IMR-90 (cell line): ENCODE measurements at regions not wholly inside any gene's neighbourhood (a gene's known extent, or its start where the extent isn't known, plus 50 kb on each side); places are given as distances from the start of the nearest gene placed in this dataset.

Source experiments
- ATAC-seq: fragments of 200-7000 bp; cut with Tn5 transposase; 2 replicates; pipeline ENCODE4 v1.9.1; 2020; ENCODE audit warnings: low read depth, mild to moderate bottlenecking, moderate library complexity
- BruUV-seq: library from RNA; stranded (reverse); fragments of 400-500 nt; replicated peaks from 2 replicates; lab custom pipeline; 2021; lab: Mats Ljungman, UMichigan
- CTCF ChIA-PET: fragments of 300-600 bp; formaldehyde crosslinking; extraction: SDS; loops from one replicate; lab custom pipeline; 2021; ENCODE audit warnings: antibody characterized with exemption; lab: Yijun Ruan, JAX
- POLR2A ChIA-PET: fragments of 300-600 bp; sonication (Branson Sonifier 250); formaldehyde crosslinking; loops from one replicate; lab custom pipeline; 2022; ENCODE audit warnings: antibody characterized with exemption; ENCODE audit not compliant: unreplicated experiment; lab: Charles Lee
- DNase-seq: peaks from one replicate; pipeline ENCODE4 v3.0.0; 2013
- H2AFZ ChIP-seq: replicated peaks from 2 replicates; pipeline ENCODE3; 2013; ENCODE audit warnings: low read length, mild to moderate bottlenecking; ENCODE audit not compliant: poor library complexity
- H2AK5ac ChIP-seq: 2 replicates; pipeline ENCODE4 v1.6.1; 2013; ENCODE audit warnings: low read depth, low read length, inconsistent platforms
- H2AK9ac ChIP-seq: replicated peaks from 2 replicates; pipeline ENCODE3; 2013; ENCODE audit warnings: mild to moderate bottlenecking, low read depth, low read length, moderate library complexity; ENCODE audit not compliant: poor library complexity
- H2BK120ac ChIP-seq: 2 replicates; pipeline ENCODE4 v1.6.1; 2013; ENCODE audit warnings: low read depth, low read length, inconsistent platforms
- H2BK15ac ChIP-seq: 3 replicates; pipeline ENCODE4 v1.6.1; 2013; ENCODE audit warnings: low read depth, low read length, inconsistent platforms
- H2BK20ac ChIP-seq: 2 replicates; pipeline ENCODE4 v1.6.1; 2013; ENCODE audit warnings: low read depth, mild to moderate bottlenecking, inconsistent platforms, low read length, moderate library complexity
- H2BK5ac ChIP-seq: 2 replicates; pipeline ENCODE4 v1.6.1; 2013; ENCODE audit warnings: mild to moderate bottlenecking, low read depth, low read length, inconsistent platforms; ENCODE audit not compliant: poor library complexity, severe bottlenecking
- H3K14ac ChIP-seq: replicated peaks from 2 replicates; pipeline ENCODE4 v1.6.1; 2013; ENCODE audit warnings: low read depth, low read length, inconsistent platforms
- H3K18ac ChIP-seq: 2 replicates; pipeline ENCODE4 v1.6.1; 2013; ENCODE audit warnings: low read depth, low read length, control low read depth
- H3K23ac ChIP-seq: 2 replicates; pipeline ENCODE4 v1.6.1; 2013; ENCODE audit warnings: low read depth, low read length, inconsistent platforms
- H3K27ac ChIP-seq: 2 replicates; pipeline ENCODE4 v1.5.1; 2013; ENCODE audit warnings: mild to moderate bottlenecking, control low read depth, low read length; ENCODE audit not compliant: insufficient read depth
- H3K27me3 ChIP-seq: 2 replicates; pipeline ENCODE4 v1.6.1; 2013; ENCODE audit warnings: low read length; ENCODE audit not compliant: control insufficient read depth, insufficient read depth
- H3K36me3 ChIP-seq: 2 replicates; pipeline ENCODE4 v1.6.1; 2013; ENCODE audit warnings: low read length, mixed read lengths; ENCODE audit not compliant: control insufficient read depth, insufficient read depth
- H3K4ac ChIP-seq: 2 replicates; pipeline ENCODE4 v1.6.1; 2013; ENCODE audit warnings: low read depth, low read length, inconsistent platforms
- H3K4me1 ChIP-seq: 2 replicates; pipeline ENCODE4 v1.6.1; 2013; ENCODE audit warnings: low read length, mixed read lengths; ENCODE audit not compliant: control insufficient read depth, insufficient read depth
- H3K4me2 ChIP-seq: 2 replicates; pipeline ENCODE4 v1.6.1; 2013; ENCODE audit warnings: low read depth, mild to moderate bottlenecking, control low read depth, low read length, moderate library complexity
- H3K4me3 ChIP-seq: 2 replicates; pipeline ENCODE4 v1.5.1; 2013; ENCODE audit warnings: low read depth, mild to moderate bottlenecking, control low read depth, low read length, moderate library complexity; ENCODE audit not compliant: insufficient read depth
- H3K56ac ChIP-seq: 2 replicates; pipeline ENCODE4 v1.6.1; 2013; ENCODE audit warnings: low read length, inconsistent platforms; ENCODE audit not compliant: insufficient read depth; ENCODE audit errors: extremely low read depth
- H3K79me1 ChIP-seq, 2 experiments: 2 replicates each; pipeline ENCODE4 v1.6.1; 2013; ENCODE audit warnings: low read length in 2 of 2, inconsistent platforms in 1 of 2, low read depth in 1 of 2
- H3K9ac ChIP-seq: 2 replicates; pipeline ENCODE4 v1.6.1; 2013; ENCODE audit warnings: low read depth, low read length, control low read depth
- H3K9me1 ChIP-seq: 2 replicates; pipeline ENCODE4 v1.6.1; 2013; ENCODE audit warnings: low read length, inconsistent platforms; ENCODE audit not compliant: insufficient read depth
- H3K9me3 ChIP-seq: 2 replicates; pipeline ENCODE4 v1.6.1; 2013; ENCODE audit warnings: low read length; ENCODE audit not compliant: control insufficient read depth, insufficient read depth
- H4K20me1 ChIP-seq: 2 replicates; pipeline ENCODE4 v1.6.1; 2013; ENCODE audit warnings: low read length, inconsistent platforms; ENCODE audit not compliant: insufficient read depth
- H4K5ac ChIP-seq: 2 replicates; pipeline ENCODE4 v1.6.1; 2013; ENCODE audit warnings: mild to moderate bottlenecking, low read depth, low read length, control low read depth
- H4K8ac ChIP-seq, 2 experiments: 2 replicates each; pipeline ENCODE4 v1.6.1; 2013; ENCODE audit warnings: low read depth in 2 of 2, low read length in 2 of 2, control low read depth in 1 of 2, inconsistent platforms in 1 of 2
- H4K91ac ChIP-seq: 2 replicates; pipeline ENCODE4 v1.6.1; 2013; ENCODE audit warnings: low read depth, low read length, inconsistent platforms; ENCODE audit not compliant: insufficient read depth
- BHLHE40 ChIP-seq: fragments of 150-350 bp; IDR thresholded peaks from 2 replicates; pipeline ENCODE4 v1.6.1; 2016; ENCODE audit warnings: mild to moderate bottlenecking, low read depth, low read length
- CHD1 ChIP-seq: IDR thresholded peaks from 2 replicates; pipeline ENCODE4 v1.6.1; 2012; ENCODE audit warnings: low read depth, low read length, improper control_type of control experiment
- FOS ChIP-seq: fragments of 150-350 bp; IDR thresholded peaks from 2 replicates; pipeline ENCODE4 v1.6.1; 2016; ENCODE audit warnings: low read depth, low read length
- MAFK ChIP-seq: IDR thresholded peaks from 2 replicates; pipeline ENCODE4 v1.6.1; 2012; ENCODE audit warnings: low read depth, low read length, improper control_type of control experiment
- MAZ ChIP-seq: IDR thresholded peaks from 2 replicates; pipeline ENCODE4 v1.6.1; 2012; ENCODE audit warnings: low read depth, mild to moderate bottlenecking, low read length, improper control_type of control experiment, moderate library complexity, borderline replicate concordance
- MXI1 ChIP-seq: IDR thresholded peaks from 2 replicates; pipeline ENCODE4 v1.6.1; 2012; ENCODE audit warnings: low read depth, mild to moderate bottlenecking, low read length, moderate library complexity, borderline replicate concordance
- POLR2A ChIP-seq: IDR thresholded peaks from 2 replicates; pipeline ENCODE4 v1.6.1; 2012; ENCODE audit warnings: mild to moderate bottlenecking, low read depth, low read length
- RAD21 ChIP-seq: IDR thresholded peaks from 2 replicates; pipeline ENCODE4 v1.6.1; 2012; ENCODE audit warnings: low read length, improper control_type of control experiment
- RCOR1 ChIP-seq: IDR thresholded peaks from 2 replicates; pipeline ENCODE4 v1.6.1; 2012; ENCODE audit warnings: mild to moderate bottlenecking, low read length, improper control_type of control experiment; ENCODE audit not compliant: insufficient replicate concordance
- RFX5 ChIP-seq: IDR thresholded peaks from 2 replicates; pipeline ENCODE4 v1.8.0; 2012; ENCODE audit warnings: low read depth, mild to moderate bottlenecking, low read length, moderate library complexity
- SMC3 ChIP-seq: fragments of 150-350 bp; IDR thresholded peaks from 2 replicates; pipeline ENCODE4 v1.6.1; 2016; ENCODE audit warnings: low read depth, mild to moderate bottlenecking, antibody characterized with exemption, low read length, moderate library complexity
- WGBS, 2 experiments: methylation state at CpG; one replicate each; pipeline versions ENCODE4 v1.1.5 to v1.1.7; 2013; ENCODE audit warnings: missing lambda C conversion rate in 2 of 2; ENCODE audit not compliant: insufficient read length in 1 of 2; ENCODE audit errors: extremely low coverage in 2 of 2; 5-methylcytosine and 5-hydroxymethylcytosine counted together
- dilution Hi-C: fragments of 300-500 bp; cut with HindIII; formaldehyde crosslinking; loops from one replicate; pipeline ENCODE4 v1.14.3; 2018; ENCODE audit warnings: low sequenced_read_pairs; ENCODE audit not compliant: unreplicated experiment
- in situ Hi-C: fragments of 300-500 bp; cut with MboI; formaldehyde crosslinking; loops from 3 replicates; pipeline ENCODE4 v1.14.3; 2019; ENCODE audit warnings: low sequenced_read_pairs, inconsistent platforms, mixed read lengths
- intact Hi-C: fragments of 100-400 bp; cut with micrococcal nuclease; formaldehyde crosslinking; loops from 2 replicates; pipeline ENCODE4 v1.10.0; 2022
- TF ChIP-seq, protein P1 (sequence below): fragments of 150-350 bp; IDR thresholded peaks from 2 replicates; pipeline ENCODE4 v1.6.1; 2017; ENCODE audit warnings: mild to moderate bottlenecking, antibody characterized with exemption, low read length, low read depth
- TF ChIP-seq, protein P2 (sequence below): fragments of 150-350 bp; IDR thresholded peaks from 2 replicates; pipeline ENCODE4 v1.6.1; 2016; ENCODE audit warnings: low read depth, mild to moderate bottlenecking, low read length, moderate library complexity, borderline replicate concordance

DNA sequence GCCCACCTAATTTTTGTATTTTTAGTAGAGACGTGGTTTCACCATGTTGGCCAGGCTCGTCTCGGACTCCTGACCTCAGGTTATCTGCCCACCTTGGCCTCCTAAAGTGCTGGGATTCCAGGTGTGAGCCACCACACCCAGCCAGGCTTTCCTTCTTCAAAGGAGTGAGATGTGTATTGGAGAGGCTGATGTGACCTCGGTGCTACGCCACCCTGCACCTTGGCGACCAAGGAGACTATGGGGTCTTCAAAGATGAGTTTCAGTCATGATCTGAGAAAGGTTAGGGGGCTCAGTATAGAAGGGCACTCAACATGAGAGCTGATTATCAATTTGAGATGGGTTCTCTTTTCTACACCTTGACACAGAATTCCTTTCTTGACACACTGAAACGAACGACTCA, 284.2 kb upstream of the WWC1 start:
- Histone ChIP-seq H3K4me3 (no peak overlapping the region), H2BK120ac (no peak overlapping the region), H3K36me3 (no peaks in the 10 kb centered on the region), H2AK9ac (no peak overlapping the region), H3K79me1 (no peaks in the 10 kb centered on the region), H2BK15ac (no peak overlapping the region), H3K23ac (no peak overlapping the region), H3K27me3 (no peaks in the 10 kb centered on the region), H3K4ac (no peak overlapping the region), H2AK5ac (no peak overlapping the region), H4K91ac (no peak overlapping the region), H4K5ac (no peak overlapping the region), H2AFZ (no peak overlapping the region), H3K18ac (no peak overlapping the region), H3K27ac (no peak overlapping the region), H2BK5ac (no peak overlapping the region), H2BK20ac (no peak overlapping the region), H3K9ac (no peak overlapping the region), H3K4me2 (no peak overlapping the region), H4K20me1 (no peaks in the 10 kb centered on the region), H3K14ac (no peak overlapping the region), H3K56ac (no peak overlapping the region), H4K8ac (no peak overlapping the region), H3K4me1 (no peaks in the 10 kb centered on the region), H3K9me3 (no peaks in the 10 kb centered on the region), H3K9me1 (no peaks in the 10 kb centered on the region)
- dilution Hi-C loops (no loop called here), in situ Hi-C loops (no loop called here), intact Hi-C loops (no loop called here)
- ATAC-seq (no peak), DNase-seq (no peak)
- ChIA-PET POLR2A (no interaction called here), CTCF (no interaction called here)
- no TSS peak for BruUV-seq
- WGBS, 2 experiments: no CpG with 5 or more reads among the region's 8 CpGs
- TF ChIP-seq POLR2A: no peak
- TF ChIP-seq MAFK: no peak
- no peak for TF ChIP-seq CHD1
- no peak for TF ChIP-seq FOS
- TF ChIP-seq RCOR1: no peak
- TF ChIP-seq BHLHE40: no peak
- TF ChIP-seq, protein P1, sequence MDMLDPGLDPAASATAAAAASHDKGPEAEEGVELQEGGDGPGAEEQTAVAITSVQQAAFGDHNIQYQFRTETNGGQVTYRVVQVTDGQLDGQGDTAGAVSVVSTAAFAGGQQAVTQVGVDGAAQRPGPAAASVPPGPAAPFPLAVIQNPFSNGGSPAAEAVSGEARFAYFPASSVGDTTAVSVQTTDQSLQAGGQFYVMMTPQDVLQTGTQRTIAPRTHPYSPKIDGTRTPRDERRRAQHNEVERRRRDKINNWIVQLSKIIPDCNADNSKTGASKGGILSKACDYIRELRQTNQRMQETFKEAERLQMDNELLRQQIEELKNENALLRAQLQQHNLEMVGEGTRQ: no peak
- no peak for TF ChIP-seq SMC3
- TF ChIP-seq, protein P2, sequence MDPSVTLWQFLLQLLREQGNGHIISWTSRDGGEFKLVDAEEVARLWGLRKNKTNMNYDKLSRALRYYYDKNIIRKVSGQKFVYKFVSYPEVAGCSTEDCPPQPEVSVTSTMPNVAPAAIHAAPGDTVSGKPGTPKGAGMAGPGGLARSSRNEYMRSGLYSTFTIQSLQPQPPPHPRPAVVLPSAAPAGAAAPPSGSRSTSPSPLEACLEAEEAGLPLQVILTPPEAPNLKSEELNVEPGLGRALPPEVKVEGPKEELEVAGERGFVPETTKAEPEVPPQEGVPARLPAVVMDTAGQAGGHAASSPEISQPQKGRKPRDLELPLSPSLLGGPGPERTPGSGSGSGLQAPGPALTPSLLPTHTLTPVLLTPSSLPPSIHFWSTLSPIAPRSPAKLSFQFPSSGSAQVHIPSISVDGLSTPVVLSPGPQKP: no peak
- no peak for TF ChIP-seq MAZ
- no peak for TF ChIP-seq RFX5
- TF ChIP-seq RAD21: no peak
- no peak for TF ChIP-seq MXI1
